ENCODE measurements at regions not wholly inside any gene's neighbourhood (a gene's known extent, or its start where the extent isn't known, plus 50 kb on each side); places are given as distances from the start of the nearest gene placed in this dataset.

- Mint-ChIP-seq H3K9me3 (no peaks in the 10 kb centered on the region), H3K27ac (no peak overlapping the region), H3K27me3 (peaks cover 10% of the 10 kb centered on the region), H3K36me3 (ENCODE audit: low read depth) (no peaks in the 10 kb centered on the region), H3K4me3 (no peak overlapping the region), H3K4me1 (ENCODE audit: low read depth) (no peaks in the 10 kb centered on the region)
- ChIA-PET CTCF (no interaction called here), POLR2A (no interaction called here)
- Histone ChIP-seq H3K36me3 (ENCODE audit: insufficient read depth, low read length) (no peaks in the 10 kb centered on the region), H3K4me1 (ENCODE audit: insufficient read depth, low read length) (no peaks in the 10 kb centered on the region), H3K4me3 (ENCODE audit: low read length) (no peak overlapping the region), H3K9me3 (ENCODE audit: control insufficient read depth in 1 of 2, insufficient read depth in 1 of 2, low read length in 2 of 2) (no peaks in the 10 kb centered on the region), H3K27me3 (ENCODE audit: control insufficient read depth in 1 of 2, insufficient read depth in 2 of 2, low read length in 2 of 2) (no peaks in the 10 kb centered on the region), H3K27ac (ENCODE audit: low read depth in 1 of 2, low read length in 2 of 2) (no peak overlapping the region)
- DNase-seq, result no peak
- intact Hi-C loops (cut with DNase I, micrococcal nuclease), result no loop called here
- TF ChIP-seq, protein P1, sequence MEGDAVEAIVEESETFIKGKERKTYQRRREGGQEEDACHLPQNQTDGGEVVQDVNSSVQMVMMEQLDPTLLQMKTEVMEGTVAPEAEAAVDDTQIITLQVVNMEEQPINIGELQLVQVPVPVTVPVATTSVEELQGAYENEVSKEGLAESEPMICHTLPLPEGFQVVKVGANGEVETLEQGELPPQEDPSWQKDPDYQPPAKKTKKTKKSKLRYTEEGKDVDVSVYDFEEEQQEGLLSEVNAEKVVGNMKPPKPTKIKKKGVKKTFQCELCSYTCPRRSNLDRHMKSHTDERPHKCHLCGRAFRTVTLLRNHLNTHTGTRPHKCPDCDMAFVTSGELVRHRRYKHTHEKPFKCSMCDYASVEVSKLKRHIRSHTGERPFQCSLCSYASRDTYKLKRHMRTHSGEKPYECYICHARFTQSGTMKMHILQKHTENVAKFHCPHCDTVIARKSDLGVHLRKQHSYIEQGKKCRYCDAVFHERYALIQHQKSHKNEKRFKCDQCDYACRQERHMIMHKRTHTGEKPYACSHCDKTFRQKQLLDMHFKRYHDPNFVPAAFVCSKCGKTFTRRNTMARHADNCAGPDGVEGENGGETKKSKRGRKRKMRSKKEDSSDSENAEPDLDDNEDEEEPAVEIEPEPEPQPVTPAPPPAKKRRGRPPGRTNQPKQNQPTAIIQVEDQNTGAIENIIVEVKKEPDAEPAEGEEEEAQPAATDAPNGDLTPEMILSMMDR (IDR thresholded peaks at IDR 0.05), result no peak
- ATAC-seq (ENCODE audit: poor library complexity), result no peak
Measured at GRCh38 chr4:138655985-138656384, 359.6 kb upstream of the NOCT start.

DNA sequence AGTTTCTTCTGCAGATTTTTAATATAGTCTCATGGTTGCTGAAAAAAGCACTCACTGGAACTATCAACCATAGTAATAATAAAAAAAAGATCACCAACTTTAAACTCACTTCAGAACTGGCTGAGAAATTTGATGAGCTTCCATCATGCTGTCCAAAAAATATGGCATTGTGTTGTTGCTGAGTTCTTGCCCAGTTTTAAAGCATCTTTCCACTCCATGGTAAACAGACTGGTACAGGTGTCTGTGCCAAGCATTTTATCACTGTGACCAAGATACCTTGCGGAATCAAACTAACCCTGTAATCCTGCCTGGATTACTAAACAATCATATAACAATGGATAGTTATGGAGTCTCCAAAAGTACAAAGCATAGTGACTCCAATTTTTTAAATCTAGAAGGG is 360.3 kb upstream of the NOCT start:
- Histone ChIP-seq H3K4me1 (ENCODE audit: insufficient read depth, low read length) (no peaks in the 10 kb centered on the region), H3K27me3 (ENCODE audit: control insufficient read depth in 1 of 2, insufficient read depth in 2 of 2, low read length in 2 of 2) (no peaks in the 10 kb centered on the region), H3K27ac (ENCODE audit: low read depth in 1 of 2, low read length in 2 of 2) (no peak overlapping the region), H3K4me3 (ENCODE audit: low read length) (no peak overlapping the region), H3K9me3 (ENCODE audit: control insufficient read depth in 1 of 2, insufficient read depth in 1 of 2, low read length in 2 of 2) (no peaks in the 10 kb centered on the region), H3K36me3 (ENCODE audit: insufficient read depth, low read length) (no peaks in the 10 kb centered on the region)
- CTCF ChIA-PET, result no interaction called here
- Mint-ChIP-seq H3K27me3 (peaks cover 11% of the 10 kb centered on the region), H3K36me3 (ENCODE audit: low read depth) (no peaks in the 10 kb centered on the region), H3K9me3 (no peaks in the 10 kb centered on the region), H3K4me1 (ENCODE audit: low read depth) (no peaks in the 10 kb centered on the region), H3K4me3 (no peak overlapping the region), H3K27ac (no peak overlapping the region)
- no peak for ATAC-seq (ENCODE audit: poor library complexity)
- TF ChIP-seq, protein P1 (IDR thresholded peaks at IDR 0.05), result no peak
- DNase-seq, result no peak
- POLR2A ChIA-PET, result no interaction called here
- intact Hi-C loops (cut with DNase I, micrococcal nuclease), result no loop called here

- H3K4me3 ChIP-seq (ENCODE audit: low read length), result no peak overlapping the region
- POLR2A ChIA-PET, result no interaction called here
- no peak overlapping the region for H3K4me3 Mint-ChIP-seq
- ATAC-seq (ENCODE audit: poor library complexity) (no peak), DNase-seq (no peak)
- TF ChIP-seq, protein P1 (IDR thresholded peaks at IDR 0.05), result no peak
- H3K27ac Mint-ChIP-seq, result no peak overlapping the region
- no peaks in the 10 kb centered on the region for H3K36me3 Mint-ChIP-seq (ENCODE audit: low read depth)
- no peaks in the 10 kb centered on the region for H3K36me3 ChIP-seq (ENCODE audit: insufficient read depth, low read length)
- H3K4me1 ChIP-seq (ENCODE audit: insufficient read depth, low read length), result no peaks in the 10 kb centered on the region
- H3K27me3 Mint-ChIP-seq, result peaks cover 8% of the 10 kb centered on the region
- H3K9me3 ChIP-seq (ENCODE audit: control insufficient read depth in 1 of 2, insufficient read depth in 1 of 2, low read length in 2 of 2), result no peaks in the 10 kb centered on the region
- no peaks in the 10 kb centered on the region for H3K27me3 ChIP-seq (ENCODE audit: control insufficient read depth in 1 of 2, insufficient read depth in 2 of 2, low read length in 2 of 2)
- H3K4me1 Mint-ChIP-seq (ENCODE audit: low read depth), result no peaks in the 10 kb centered on the region
- H3K27ac ChIP-seq (ENCODE audit: low read depth in 1 of 2, low read length in 2 of 2), result no peak overlapping the region
- CTCF ChIA-PET, result no interaction called here
- intact Hi-C loops (cut with DNase I, micrococcal nuclease), result no loop called here
- no peaks in the 10 kb centered on the region for H3K9me3 Mint-ChIP-seq
Measured at GRCh38 chr4:138650929-138651448, 364.6 kb upstream of the NOCT start.

All from CD4-positive, alpha-beta T cell (primary cell).